GM21786 (cell line): ENCODE measurements at regions not wholly inside any gene's neighbourhood (a gene's known extent, or its start where the extent isn't known, plus 50 kb on each side); places are given as distances from the start of the nearest gene placed in this dataset.

ENCODE experiments used
- ATAC-seq: cut with Tn5 transposase; IDR thresholded peaks from one replicate; pipeline ENCODE4 v1.9.1; 2021; ENCODE audit not compliant: unreplicated experiment

- no peak for ATAC-seq
Observed at GRCh38 chr1:104787866-104788510, 1038.3 kb downstream of the AMY1C start.

- no peak for ATAC-seq
Observed at GRCh38 chr1:104791030-104791429, 1041.3 kb downstream of the AMY1C start.

GRCh38 chr1:104794035-104794434 lies 1044.3 kb downstream of the AMY1C start:
- no peak for ATAC-seq

GRCh38 chr1:104795931-104796330 lies 1046.2 kb downstream of the AMY1C start:
- no peak for ATAC-seq

- no peak for ATAC-seq
Observed at GRCh38 chr1:104797982-104798381, 1048.3 kb downstream of the AMY1C start.

GRCh38 chr1:104801344-104801743 lies 1051.6 kb downstream of the AMY1C start:
- no peak for ATAC-seq

- ATAC-seq = no peak
Observed at GRCh38 chr1:104804147-104804546, 1054.4 kb downstream of the AMY1C start.

GRCh38 chr1:104807590-104807989 lies 1057.9 kb downstream of the AMY1C start:
- no peak for ATAC-seq

GRCh38 chr1:104825401-104825800 lies 1075.7 kb downstream of the AMY1C start:
- ATAC-seq = no peak

GRCh38 chr1:104830534-104830933 lies 1080.8 kb downstream of the AMY1C start:
- ATAC-seq = no peak

- ATAC-seq = no peak
Observed at GRCh38 chr1:104852151-104852550, 1102.5 kb downstream of the AMY1C start.

GRCh38 chr1:104853276-104853675 lies 1103.6 kb downstream of the AMY1C start:
- ATAC-seq = no peak

- no peak for ATAC-seq
Observed at GRCh38 chr1:104854529-104854928, 1104.8 kb downstream of the AMY1C start.

- ATAC-seq = no peak
Observed at GRCh38 chr1:104855550-104855949, 1105.9 kb downstream of the AMY1C start.

- no peak for ATAC-seq
Observed at GRCh38 chr1:104856091-104856490, 1106.4 kb downstream of the AMY1C start.

GRCh38 chr1:104856518-104856917 lies 1106.8 kb downstream of the AMY1C start:
- ATAC-seq = no peak

GRCh38 chr1:104868794-104869193 lies 1119.1 kb downstream of the AMY1C start:
- ATAC-seq = no peak

GRCh38 chr1:104874044-104874443 lies 1124.3 kb downstream of the AMY1C start:
- ATAC-seq = no peak

- ATAC-seq = no peak
Observed at GRCh38 chr1:104878203-104878909, 1128.7 kb downstream of the AMY1C start.

GRCh38 chr1:104884939-104885338 lies 1135.2 kb downstream of the AMY1C start:
- no peak for ATAC-seq

GRCh38 chr1:104905322-104905721 lies 1155.6 kb downstream of the AMY1C start:
- no peak for ATAC-seq

GRCh38 chr1:104906141-104906540 lies 1156.4 kb downstream of the AMY1C start:
- no peak for ATAC-seq

- ATAC-seq = no peak
Observed at GRCh38 chr1:104919188-104919587, 1169.5 kb downstream of the AMY1C start.
